Adrenal gland (tissue), 9 donors: ENCODE measurements at regions not wholly inside any gene's neighbourhood (a gene's known extent, or its start where the extent isn't known, plus 50 kb on each side); places are given as distances from the start of the nearest gene placed in this dataset.
A peak's percentile ranks its signal among the peaks of the same experiment; 100 is the strongest.

Source experiments
- DNase-seq, 7 donors: peaks; one replicate each; pipeline ENCODE4 v3.0.0-alpha.2; 2019 to 2020
- H3K27ac ChIP-seq, 5 donors: fragments of 200-600 bp; sonication (generic) in 4 of 5; 1 replicate in 3 of 5; 2 replicates in 2 of 5; pipeline versions ENCODE4 v1.5.1 to v1.8.0; 2016 to 2020; ENCODE audit warnings: mild to moderate bottlenecking in 1 of 5
- H3K27me3 ChIP-seq: fragments of 200-600 bp; 2 replicates; pipeline ENCODE4 v1.8.0; 2021
- H3K36me3 ChIP-seq, 2 donors: fragments of 200-600 bp; replicated peaks in 1 of 2; 1 replicate in 1 of 2; 2 replicates in 1 of 2; pipeline versions ENCODE4 v1.5.1 to v1.8.0; 2018 to 2022
- H3K4me1 ChIP-seq, 2 donors: fragments of 200-600 bp; replicated peaks in 1 of 2; 1 replicate in 1 of 2; 2 replicates in 1 of 2; pipeline versions ENCODE4 v1.5.1 to v1.8.0; 2018 to 2021
- H3K4me3 ChIP-seq, 4 donors: fragments of 200-600 bp; sonication (generic) in 3 of 4; one replicate each; pipeline ENCODE4 v1.5.1; 2016 to 2018
- H3K9me3 ChIP-seq, 3 donors: fragments of 200-600 bp; sonication (generic) in 1 of 3; replicated peaks in 1 of 3; 1 replicate in 2 of 3; 2 replicates in 1 of 3; pipeline versions ENCODE4 v1.5.1 to v1.8.0; 2016 to 2021
- POLR2A ChIP-seq, 2 donors: fragments of 450-650 bp; IDR thresholded peaks; one replicate each; pipeline ENCODE4 v1.6.1; 2017; ENCODE audit warnings: antibody characterized with exemption in 2 of 2, mild to moderate bottlenecking in 2 of 2, moderate library complexity in 1 of 2
- WGBS, 4 donors: extraction: QIAGEN DNeasy Blood & Tissue Kit in 2 of 4; methylation state at CpG; one replicate each; pipeline versions ENCODE4 v1.1.5 to v1.1.7; 2013 to 2017; 5-methylcytosine and 5-hydroxymethylcytosine counted together
- intact Hi-C, 2 donors: fragments of 100-400 bp; cut with DNase I; formaldehyde crosslinking; loops; one replicate each; pipeline versions ENCODE4 v1.14.1 to v1.15.0; 2022 to 2023
- TF ChIP-seq, protein P1 (sequence below), 6 experiments: fragments of 450-650 bp in 4 of 6; fragments of 200-600 bp in 2 of 6; sonication (generic) in 1 of 6; IDR thresholded peaks; 1 replicate in 5 of 6; 2 replicates in 1 of 6; pipeline versions ENCODE4 v1.5.1 to v1.8.0; 2016 to 2021; ENCODE audit warnings: antibody characterized with exemption in 6 of 6, mild to moderate bottlenecking in 2 of 6, moderate library complexity in 1 of 6
- donor health status: healthy with polysubstance abuse.
- donor health status: Bipolar disorder and iron deficiency.
- donor health status: DM: yes; HTN: yes; CAD: no.
- donor health status: DM: no; HTN: no; CAD: no.
- donor health status: DM: no; HTN: no; CAD: no.

DNA sequence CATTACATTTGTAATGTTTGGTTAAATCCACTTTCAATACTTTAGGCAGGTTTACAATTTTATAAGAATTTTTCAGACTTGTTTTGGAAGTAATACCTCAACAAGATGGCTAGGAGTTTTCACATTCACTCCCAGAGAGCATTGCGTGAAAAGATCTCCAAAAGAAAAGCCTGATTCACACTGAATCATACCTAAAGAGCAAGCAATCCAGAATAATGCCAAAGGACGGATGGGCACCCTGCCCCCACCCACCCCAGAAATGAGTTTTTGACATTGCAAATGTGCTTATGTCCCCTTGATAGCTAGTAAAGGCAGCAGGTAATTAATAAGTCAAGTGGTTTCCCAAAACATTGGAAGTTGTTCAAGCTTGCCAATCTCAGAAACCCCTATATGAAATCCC, 557.7 kb upstream of the TENM3 start:
- Histone ChIP-seq H3K4me1 (no peaks in the 10 kb centered on the region), H3K27ac (peak overlapping the region in 1 of 5 donors; percentile 64), H3K4me3 (no peak overlapping the region), H3K9me3 (no peaks in the 10 kb centered on the region), H3K27me3 (no peaks in the 10 kb centered on the region), H3K36me3 (no peaks in the 10 kb centered on the region)
- intact Hi-C loops = no loop called here
- no peak for TF ChIP-seq POLR2A (IDR thresholded peaks at IDR 0.05)
- TF ChIP-seq, protein P1, sequence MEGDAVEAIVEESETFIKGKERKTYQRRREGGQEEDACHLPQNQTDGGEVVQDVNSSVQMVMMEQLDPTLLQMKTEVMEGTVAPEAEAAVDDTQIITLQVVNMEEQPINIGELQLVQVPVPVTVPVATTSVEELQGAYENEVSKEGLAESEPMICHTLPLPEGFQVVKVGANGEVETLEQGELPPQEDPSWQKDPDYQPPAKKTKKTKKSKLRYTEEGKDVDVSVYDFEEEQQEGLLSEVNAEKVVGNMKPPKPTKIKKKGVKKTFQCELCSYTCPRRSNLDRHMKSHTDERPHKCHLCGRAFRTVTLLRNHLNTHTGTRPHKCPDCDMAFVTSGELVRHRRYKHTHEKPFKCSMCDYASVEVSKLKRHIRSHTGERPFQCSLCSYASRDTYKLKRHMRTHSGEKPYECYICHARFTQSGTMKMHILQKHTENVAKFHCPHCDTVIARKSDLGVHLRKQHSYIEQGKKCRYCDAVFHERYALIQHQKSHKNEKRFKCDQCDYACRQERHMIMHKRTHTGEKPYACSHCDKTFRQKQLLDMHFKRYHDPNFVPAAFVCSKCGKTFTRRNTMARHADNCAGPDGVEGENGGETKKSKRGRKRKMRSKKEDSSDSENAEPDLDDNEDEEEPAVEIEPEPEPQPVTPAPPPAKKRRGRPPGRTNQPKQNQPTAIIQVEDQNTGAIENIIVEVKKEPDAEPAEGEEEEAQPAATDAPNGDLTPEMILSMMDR (IDR thresholded peaks at IDR 0.05) = no peak
- WGBS, 4 donors = 58 to 79% (median 75%) methylated on average over 2 of the region's 2 CpGs
- no peak for DNase-seq

DNA sequence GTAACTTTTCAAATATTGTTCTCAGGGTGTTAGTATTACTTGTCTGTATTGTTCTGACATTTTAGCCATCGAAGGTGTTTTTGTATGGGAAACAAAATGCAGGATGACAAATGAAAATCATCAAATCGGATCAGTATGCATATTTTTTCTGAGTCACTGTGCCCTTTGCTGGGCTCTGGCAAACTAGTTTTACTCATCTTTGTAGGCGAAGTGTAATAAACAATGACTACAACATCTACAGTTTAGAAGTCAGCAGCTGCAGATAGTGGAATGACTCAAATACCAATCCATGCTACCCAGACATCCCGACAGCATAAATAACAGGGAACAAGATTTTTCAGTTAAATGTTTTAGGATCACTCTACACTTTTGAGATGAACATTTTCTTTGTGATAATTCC, 557.3 kb upstream of the TENM3 start:
- TF ChIP-seq, protein P1 (IDR thresholded peaks at IDR 0.05) = no peak
- TF ChIP-seq POLR2A (IDR thresholded peaks at IDR 0.05) = no peak
- no peaks in the 10 kb centered on the region for H3K36me3 ChIP-seq
- no peaks in the 10 kb centered on the region for H3K4me1 ChIP-seq
- peak in 1 of 7 donors; percentile 5 for DNase-seq
- H3K27ac ChIP-seq = peak overlapping the region in 1 of 5 donors; percentile 64
- H3K27me3 ChIP-seq = no peaks in the 10 kb centered on the region
- 59 to 66% (median 61%) methylated on average over 4 of the region's 4 CpGs for WGBS, 4 donors
- H3K9me3 ChIP-seq = no peaks in the 10 kb centered on the region
- no peak overlapping the region for H3K4me3 ChIP-seq
- intact Hi-C loops = no loop called here

DNA sequence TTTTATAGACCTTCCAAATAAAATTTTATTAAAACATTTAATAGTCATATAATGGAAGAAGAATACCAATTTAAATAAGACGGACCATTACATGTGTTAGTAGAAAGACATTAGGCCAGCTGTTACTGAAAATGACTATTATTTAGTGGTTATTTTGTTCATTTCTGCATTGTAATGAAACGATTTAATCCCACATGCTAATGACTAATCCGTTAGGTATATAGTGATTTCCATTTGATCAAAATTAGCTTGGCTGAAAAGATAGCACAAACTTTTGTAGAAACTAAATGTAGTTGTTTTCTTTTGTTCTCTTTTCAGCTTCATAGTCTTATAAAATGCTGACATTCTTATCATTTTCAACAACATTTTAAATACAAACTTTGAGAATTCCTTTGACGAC, 556.1 kb upstream of the TENM3 start:
- DNase-seq = no peak
- 83 to 87% (median 85%) methylated on average over 4 of the region's 4 CpGs for WGBS, 4 donors
- intact Hi-C loops = no loop called here

DNA sequence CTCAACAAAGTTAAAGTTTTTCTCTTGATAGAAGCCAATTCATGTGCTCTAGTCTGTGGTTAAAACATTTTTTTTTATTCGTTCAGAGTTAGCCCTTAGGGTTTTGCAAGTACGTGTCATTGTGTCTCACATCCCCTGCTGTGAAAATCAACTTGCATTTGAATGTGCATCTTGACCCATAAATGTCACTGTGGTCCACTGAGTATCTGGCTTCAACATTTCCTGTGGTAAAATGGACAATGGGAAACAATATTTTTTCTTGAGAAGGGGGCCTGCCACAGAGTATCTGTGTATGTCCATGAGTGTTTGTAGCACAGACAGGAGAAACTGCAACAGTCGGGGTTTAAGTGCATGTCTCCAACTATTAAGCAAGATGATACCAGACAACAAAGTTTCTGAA, 554.8 kb upstream of the TENM3 start:
- H3K27ac ChIP-seq = no peak overlapping the region
- H3K4me1 ChIP-seq = no peaks in the 10 kb centered on the region
- intact Hi-C loops = no loop called here
- 69 to 74% (median 70%) methylated on average over 3 of the region's 3 CpGs for WGBS, 4 donors
- no peak for DNase-seq
- H3K9me3 ChIP-seq = no peaks in the 10 kb centered on the region
- no peaks in the 10 kb centered on the region for H3K27me3 ChIP-seq
- TF ChIP-seq, protein P1 (IDR thresholded peaks at IDR 0.05) = no peak
- TF ChIP-seq POLR2A (IDR thresholded peaks at IDR 0.05) = no peak
- no peaks in the 10 kb centered on the region for H3K36me3 ChIP-seq
- no peak overlapping the region for H3K4me3 ChIP-seq

More for the DNA sequence above, 556.1 kb upstream of the TENM3 start:
- H3K4me3 ChIP-seq = no peak overlapping the region
- H3K4me1 ChIP-seq = no peaks in the 10 kb centered on the region
- no peaks in the 10 kb centered on the region for H3K36me3 ChIP-seq
- no peaks in the 10 kb centered on the region for H3K27me3 ChIP-seq
- no peak overlapping the region for H3K27ac ChIP-seq
- H3K9me3 ChIP-seq = no peaks in the 10 kb centered on the region
- TF ChIP-seq, protein P1 (IDR thresholded peaks at IDR 0.05) = no peak
- no peak for TF ChIP-seq POLR2A (IDR thresholded peaks at IDR 0.05)
